HG03045 (cell line): ENCODE measurements at regions not wholly inside any gene's neighbourhood (a gene's known extent, or its start where the extent isn't known, plus 50 kb on each side); places are given as distances from the start of the nearest gene placed in this dataset.

ENCODE experiments used
- ATAC-seq: cut with Tn5 transposase; IDR thresholded peaks from one replicate; pipeline ENCODE4 v1.9.1; 2021; ENCODE audit warnings: mild to moderate bottlenecking, moderate library complexity; ENCODE audit not compliant: unreplicated experiment

- ATAC-seq, result no peak
These were observed 96.6 kb upstream of the CD180 start for GRCh38 chr5:67293226-67293625.

GRCh38 chr5:67292201-67292940 lies 95.8 kb upstream of the CD180 start:
- ATAC-seq, result no peak

GRCh38 chr5:67291671-67292070 lies 95.1 kb upstream of the CD180 start:
- ATAC-seq, result no peak

- no peak for ATAC-seq
These were observed 94.5 kb upstream of the CD180 start for GRCh38 chr5:67291066-67291465.

GRCh38 chr5:67290655-67291054 lies 94.1 kb upstream of the CD180 start:
- no peak for ATAC-seq

GRCh38 chr5:67289763-67290521 lies 93.3 kb upstream of the CD180 start:
- no peak for ATAC-seq

GRCh38 chr5:67287510-67288268 lies 91.1 kb upstream of the CD180 start:
- no peak for ATAC-seq

- ATAC-seq, result no peak
These were observed 89.4 kb upstream of the CD180 start for GRCh38 chr5:67286006-67286405.

GRCh38 chr5:67283988-67284487 lies 87.4 kb upstream of the CD180 start:
- no peak for ATAC-seq

- ATAC-seq, result no peak
These were observed 86.8 kb upstream of the CD180 start for GRCh38 chr5:67283275-67283987.

GRCh38 chr5:67281874-67282273 lies 85.3 kb upstream of the CD180 start:
- no peak for ATAC-seq

- ATAC-seq, result no peak
These were observed 77.2 kb upstream of the CD180 start for GRCh38 chr5:67273689-67274356.

GRCh38 chr5:67272453-67273130 lies 76.0 kb upstream of the CD180 start:
- ATAC-seq, result no peak

GRCh38 chr5:67268231-67269021 lies 71.8 kb upstream of the CD180 start:
- ATAC-seq, result no peak

- no peak for ATAC-seq
These were observed 71.1 kb upstream of the CD180 start for GRCh38 chr5:67267512-67268216.

GRCh38 chr5:67266654-67267350 lies 70.2 kb upstream of the CD180 start:
- no peak for ATAC-seq

- ATAC-seq, result no peak
These were observed 69.4 kb upstream of the CD180 start for GRCh38 chr5:67265951-67266350.
